Transverse colon (tissue), 3 donors: ENCODE measurements at regions not wholly inside any gene's neighbourhood (a gene's known extent, or its start where the extent isn't known, plus 50 kb on each side); places are given as distances from the start of the nearest gene placed in this dataset.

Experiments used
- CTCF ChIP-seq, 5 experiments: fragments of 200-600 bp in 3 of 5; fragments of 450-650 bp in 2 of 5; sonication (generic) in 3 of 5; IDR thresholded peaks; 1 replicate in 2 of 5; 2 replicates in 3 of 5; pipeline ENCODE4 v1.5.1; 2016 to 2017; ENCODE audit warnings: antibody characterized with exemption in 5 of 5, inconsistent platforms in 3 of 5, mild to moderate bottlenecking in 2 of 5, moderate library complexity in 1 of 5
- EP300 ChIP-seq: sonication (generic); formaldehyde crosslinking; IDR thresholded peaks from one replicate; pipeline ENCODE4 v1.6.1; 2017; ENCODE audit warnings: antibody characterized with exemption, low read depth

- TF ChIP-seq CTCF (IDR thresholded peaks at IDR 0.05) (no peak), EP300 (no peak)
These were observed 99.3 kb upstream of the NFE2L3 start for GRCh38 chr7:26052706-26053105.
